GM06990 (cell line): ENCODE measurements at regions not wholly inside any gene's neighbourhood (a gene's known extent, or its start where the extent isn't known, plus 50 kb on each side); places are given as distances from the start of the nearest gene placed in this dataset.
A peak's percentile ranks its signal among the peaks of the same experiment; 100 is the strongest.

Source experiments
- DNase-seq: peaks from one replicate; pipeline ENCODE4 v3.0.0-alpha.2; 2011; ENCODE audit not compliant: insufficient read length; ENCODE audit errors: extremely low read depth
- H3K27me3 ChIP-seq: replicated peaks from 2 replicates; pipeline ENCODE4 v1.6.0; 2011; ENCODE audit warnings: low read length; ENCODE audit not compliant: control insufficient read depth, insufficient read depth
- H3K36me3 ChIP-seq: 2 replicates; pipeline ENCODE4 v1.5.1; 2011; ENCODE audit warnings: low read length; ENCODE audit not compliant: control insufficient read depth, insufficient read depth
- H3K4me3 ChIP-seq: replicated peaks from 2 replicates; pipeline ENCODE4 v1.5.1; 2011; ENCODE audit warnings: low read depth, mild to moderate bottlenecking, control low read depth, low read length
- TF ChIP-seq, protein P1 (sequence below): IDR thresholded peaks from 2 replicates; pipeline ENCODE4 v1.5.1; 2011; ENCODE audit warnings: low read length, control low read depth, mild to moderate bottlenecking, inconsistent platforms; ENCODE audit not compliant: insufficient read depth, poor library complexity, severe bottlenecking

DNA sequence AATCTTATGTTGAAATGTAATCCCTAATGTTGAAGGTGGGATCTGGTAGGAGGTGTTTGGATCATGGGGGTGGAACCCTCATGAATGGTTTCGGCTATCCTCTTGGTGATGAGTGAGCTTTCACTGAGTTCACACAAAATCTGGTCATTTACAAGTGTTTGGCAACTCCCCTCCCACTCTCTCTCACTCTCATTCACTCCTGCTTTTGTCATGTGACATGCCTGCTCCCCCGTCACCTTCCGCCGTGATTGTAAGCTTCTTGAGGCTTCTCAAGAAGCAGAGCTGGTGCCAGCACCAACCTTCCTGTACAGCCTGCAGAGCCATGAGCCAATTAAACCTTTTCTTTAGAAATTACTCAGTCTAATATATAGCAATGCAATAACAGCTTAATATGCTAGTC, 245.4 kb downstream of the BMP4 start:
- DNase-seq = no peak
- no peaks in the 10 kb centered on the region for H3K27me3 ChIP-seq
- no peaks in the 10 kb centered on the region for H3K36me3 ChIP-seq
- no peak overlapping the region for H3K4me3 ChIP-seq
- TF ChIP-seq, protein P1, sequence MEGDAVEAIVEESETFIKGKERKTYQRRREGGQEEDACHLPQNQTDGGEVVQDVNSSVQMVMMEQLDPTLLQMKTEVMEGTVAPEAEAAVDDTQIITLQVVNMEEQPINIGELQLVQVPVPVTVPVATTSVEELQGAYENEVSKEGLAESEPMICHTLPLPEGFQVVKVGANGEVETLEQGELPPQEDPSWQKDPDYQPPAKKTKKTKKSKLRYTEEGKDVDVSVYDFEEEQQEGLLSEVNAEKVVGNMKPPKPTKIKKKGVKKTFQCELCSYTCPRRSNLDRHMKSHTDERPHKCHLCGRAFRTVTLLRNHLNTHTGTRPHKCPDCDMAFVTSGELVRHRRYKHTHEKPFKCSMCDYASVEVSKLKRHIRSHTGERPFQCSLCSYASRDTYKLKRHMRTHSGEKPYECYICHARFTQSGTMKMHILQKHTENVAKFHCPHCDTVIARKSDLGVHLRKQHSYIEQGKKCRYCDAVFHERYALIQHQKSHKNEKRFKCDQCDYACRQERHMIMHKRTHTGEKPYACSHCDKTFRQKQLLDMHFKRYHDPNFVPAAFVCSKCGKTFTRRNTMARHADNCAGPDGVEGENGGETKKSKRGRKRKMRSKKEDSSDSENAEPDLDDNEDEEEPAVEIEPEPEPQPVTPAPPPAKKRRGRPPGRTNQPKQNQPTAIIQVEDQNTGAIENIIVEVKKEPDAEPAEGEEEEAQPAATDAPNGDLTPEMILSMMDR = no peak

GRCh38 chr14:53710615-53711014, 246.0 kb downstream of the BMP4 start:
- Histone ChIP-seq H3K4me3 (no peak overlapping the region), H3K36me3 (no peaks in the 10 kb centered on the region), H3K27me3 (no peaks in the 10 kb centered on the region)
- DNase-seq = no peak
- TF ChIP-seq, protein P1 = no peak

DNA sequence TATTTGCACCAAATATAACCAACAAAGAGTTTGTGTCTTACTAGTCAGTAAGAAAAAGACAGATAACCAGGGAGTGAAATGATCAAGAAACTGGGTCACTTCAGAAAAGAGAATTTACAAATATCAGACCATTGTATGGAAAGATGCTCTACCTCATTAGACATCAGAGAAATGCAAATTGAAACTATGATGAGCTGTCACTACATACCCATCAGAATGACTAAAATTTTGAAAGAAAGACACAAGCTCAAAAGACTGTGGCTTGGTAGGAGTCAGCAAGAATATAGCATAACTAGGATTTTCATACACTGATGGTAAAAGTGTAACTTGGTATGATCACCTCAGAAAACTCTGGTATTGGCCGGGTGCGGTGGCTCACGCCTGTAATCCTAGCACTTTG, 247.2 kb downstream of the BMP4 start:
- DNase-seq = no peak
- Histone ChIP-seq H3K36me3 (no peaks in the 10 kb centered on the region), H3K27me3 (no peaks in the 10 kb centered on the region), H3K4me3 (no peak overlapping the region)
- TF ChIP-seq, protein P1 = no peak

GRCh38 chr14:53703457-53703856, 253.2 kb downstream of the BMP4 start:
- Histone ChIP-seq H3K4me3 (no peak overlapping the region), H3K36me3 (no peaks in the 10 kb centered on the region), H3K27me3 (no peaks in the 10 kb centered on the region)
- TF ChIP-seq, protein P1 = no peak
- DNase-seq = no peak

- TF ChIP-seq, protein P1 = no peak
- Histone ChIP-seq H3K27me3 (no peaks in the 10 kb centered on the region), H3K36me3 (no peaks in the 10 kb centered on the region), H3K4me3 (no peak overlapping the region)
- peak; percentile 34 for DNase-seq
Observed at GRCh38 chr14:53701108-53701875, 255.3 kb downstream of the BMP4 start.
